ENCODE measurements at regions not wholly inside any gene's neighbourhood (a gene's known extent, or its start where the extent isn't known, plus 50 kb on each side); places are given as distances from the start of the nearest gene placed in this dataset.

GRCh38 chr3:159186581-159186980 lies 384.7 kb downstream of the MFSD1 start:
- H3K4me2 ChIP-seq, result no peak overlapping the region
- Mint-ChIP-seq H3K36me3 (no peaks in the 10 kb centered on the region), H3K4me1 (no peaks in the 10 kb centered on the region), H3K27ac (no peak overlapping the region), H3K4me3 (no peak overlapping the region), H3K27me3 (ENCODE audit: insufficient read depth, low read depth) (no peaks in the 10 kb centered on the region), H3K9me3 (no peaks in the 10 kb centered on the region)
- H3K4me3 ChIP-seq, result no peak overlapping the region
- no peak for DNase-seq (ENCODE audit: low spot score)
- no peaks in the 10 kb centered on the region for H3K27me3 ChIP-seq
- no peaks in the 10 kb centered on the region for H3K9me3 ChIP-seq (ENCODE audit: low read depth)
- H3K9ac ChIP-seq, result no peak overlapping the region
- H4K20me1 ChIP-seq (ENCODE audit: low read depth), result no peaks in the 10 kb centered on the region
- H3K27ac ChIP-seq, result no peak overlapping the region
- H3K79me2 ChIP-seq (ENCODE audit: low read depth), result no peaks in the 10 kb centered on the region
- TF ChIP-seq CTCF (IDR thresholded peaks at IDR 0.05) (no peak), EZH2 (IDR thresholded peaks at IDR 0.05) (no peak), EZH2phosphoT487 (IDR thresholded peaks at IDR 0.05) (no peak)
- H2AFZ ChIP-seq (replicated peaks), result no peak overlapping the region
- no peaks in the 10 kb centered on the region for H3K4me1 ChIP-seq
- no peaks in the 10 kb centered on the region for H3K36me3 ChIP-seq
- no peaks in the 10 kb centered on the region for H3F3A ChIP-seq (ENCODE audit: low read depth)

- Mint-ChIP-seq H3K27ac (no peak overlapping the region), H3K4me3 (no peak overlapping the region), H3K9me3 (no peaks in the 10 kb centered on the region), H3K27me3 (ENCODE audit: insufficient read depth, low read depth) (no peaks in the 10 kb centered on the region), H3K36me3 (no peaks in the 10 kb centered on the region), H3K4me1 (no peaks in the 10 kb centered on the region)
- Histone ChIP-seq H4K20me1 (ENCODE audit: low read depth) (no peaks in the 10 kb centered on the region), H3K79me2 (ENCODE audit: low read depth) (no peaks in the 10 kb centered on the region), H3K4me2 (no peak overlapping the region), H2AFZ (replicated peaks) (no peak overlapping the region), H3K36me3 (no peaks in the 10 kb centered on the region), H3F3A (ENCODE audit: low read depth) (no peaks in the 10 kb centered on the region), H3K9ac (no peak overlapping the region), H3K9me3 (ENCODE audit: low read depth) (no peaks in the 10 kb centered on the region), H3K4me3 (no peak overlapping the region), H3K27me3 (no peaks in the 10 kb centered on the region), H3K4me1 (no peaks in the 10 kb centered on the region), H3K27ac (no peak overlapping the region)
- TF ChIP-seq EZH2 (IDR thresholded peaks at IDR 0.05), result no peak
- DNase-seq (ENCODE audit: low spot score), result no peak
Measured at GRCh38 chr3:159187232-159187631, 385.4 kb downstream of the MFSD1 start.

GRCh38 chr3:159187706-159188105 lies 385.9 kb downstream of the MFSD1 start:
- Mint-ChIP-seq H3K36me3 (no peaks in the 10 kb centered on the region), H3K4me1 (no peaks in the 10 kb centered on the region), H3K4me3 (no peak overlapping the region), H3K27ac (no peak overlapping the region), H3K9me3 (no peaks in the 10 kb centered on the region), H3K27me3 (ENCODE audit: insufficient read depth, low read depth) (no peaks in the 10 kb centered on the region)
- Histone ChIP-seq H3F3A (ENCODE audit: low read depth) (no peaks in the 10 kb centered on the region), H3K27me3 (no peaks in the 10 kb centered on the region), H3K9ac (no peak overlapping the region), H2AFZ (replicated peaks) (no peak overlapping the region), H4K20me1 (ENCODE audit: low read depth) (no peaks in the 10 kb centered on the region), H3K27ac (no peak overlapping the region), H3K79me2 (ENCODE audit: low read depth) (no peaks in the 10 kb centered on the region), H3K36me3 (no peaks in the 10 kb centered on the region), H3K4me1 (no peaks in the 10 kb centered on the region), H3K4me2 (no peak overlapping the region), H3K9me3 (ENCODE audit: low read depth) (no peaks in the 10 kb centered on the region), H3K4me3 (no peak overlapping the region)
- no peak for DNase-seq (ENCODE audit: low spot score)
- TF ChIP-seq EZH2 (IDR thresholded peaks at IDR 0.05) (no peak), CTCF (IDR thresholded peaks at IDR 0.05) (no peak), EZH2phosphoT487 (IDR thresholded peaks at IDR 0.05) (no peak)

GRCh38 chr3:159189994-159190669 lies 388.3 kb downstream of the MFSD1 start:
- H3K36me3 Mint-ChIP-seq, result no peaks in the 10 kb centered on the region
- no peaks in the 10 kb centered on the region for H3K4me1 Mint-ChIP-seq
- H3K27ac ChIP-seq, result no peak overlapping the region

More at GRCh38 chr3:159189994-159190669, 388.3 kb downstream of the MFSD1 start:
- Mint-ChIP-seq H3K27ac (no peak overlapping the region), H3K4me3 (no peak overlapping the region), H3K27me3 (ENCODE audit: insufficient read depth, low read depth) (no peaks in the 10 kb centered on the region), H3K9me3 (no peaks in the 10 kb centered on the region)
- no peak for DNase-seq (ENCODE audit: low spot score)
- TF ChIP-seq EZH2 (IDR thresholded peaks at IDR 0.05) (no peak), EZH2phosphoT487 (IDR thresholded peaks at IDR 0.05) (no peak), CTCF (IDR thresholded peaks at IDR 0.05) (no peak)
- H3K79me2 ChIP-seq (ENCODE audit: low read depth), result no peaks in the 10 kb centered on the region
- H3K4me2 ChIP-seq, result no peak overlapping the region
- H3K4me1 ChIP-seq, result no peaks in the 10 kb centered on the region
- H3K27me3 ChIP-seq, result no peaks in the 10 kb centered on the region
- no peaks in the 10 kb centered on the region for H3K9me3 ChIP-seq (ENCODE audit: low read depth)
- H3F3A ChIP-seq (ENCODE audit: low read depth), result no peaks in the 10 kb centered on the region
- H2AFZ ChIP-seq (replicated peaks), result no peak overlapping the region
- no peak overlapping the region for H3K4me3 ChIP-seq
- no peaks in the 10 kb centered on the region for H3K36me3 ChIP-seq
- H3K9ac ChIP-seq, result no peak overlapping the region
- H4K20me1 ChIP-seq (ENCODE audit: low read depth), result no peaks in the 10 kb centered on the region
